Thyroid gland (tissue), 4 donors: ENCODE measurements at regions not wholly inside any gene's neighbourhood (a gene's known extent, or its start where the extent isn't known, plus 50 kb on each side); places are given as distances from the start of the nearest gene placed in this dataset.

Experiments
- CTCF ChIP-seq, 6 experiments: fragments of 200-600 bp in 3 of 6; fragments of 450-650 bp in 3 of 6; sonication (generic) in 3 of 6; IDR thresholded peaks; one replicate each; pipeline ENCODE4 v1.5.1; 2016 to 2019; ENCODE audit warnings: antibody characterized with exemption in 6 of 6, mild to moderate bottlenecking in 2 of 6, inconsistent platforms in 1 of 6, moderate library complexity in 1 of 6
- POLR2A ChIP-seq, 2 donors: fragments of 450-650 bp; IDR thresholded peaks; one replicate each; pipeline ENCODE4 v1.6.1; 2017; ENCODE audit warnings: antibody characterized with exemption in 2 of 2, mild to moderate bottlenecking in 2 of 2, moderate library complexity in 1 of 2

DNA sequence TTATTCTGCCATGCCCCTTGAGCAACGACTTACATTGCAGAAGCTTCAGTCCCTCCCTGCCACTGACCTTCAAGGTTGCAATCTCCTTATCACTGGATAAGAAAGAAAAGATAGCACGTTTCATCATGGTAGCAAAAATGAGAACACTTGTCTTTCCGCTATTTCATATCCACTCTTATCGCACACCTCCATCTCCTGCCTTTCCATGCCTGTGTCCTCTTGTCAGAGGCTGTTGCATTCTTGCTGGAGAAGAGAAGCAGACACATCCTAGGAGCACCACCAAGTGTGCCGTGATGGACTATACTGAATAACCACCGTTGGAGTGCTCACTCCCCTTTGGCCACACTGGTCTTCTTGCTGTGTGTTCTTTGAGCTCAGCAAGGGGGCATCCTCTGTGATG lies 230.6 kb upstream of the IRX3 start:
- TF ChIP-seq POLR2A (IDR thresholded peaks at IDR 0.05): no peak
- TF ChIP-seq CTCF (IDR thresholded peaks at IDR 0.05): no peak
